ENCODE measurements at regions not wholly inside any gene's neighbourhood (a gene's known extent, or its start where the extent isn't known, plus 50 kb on each side); places are given as distances from the start of the nearest gene placed in this dataset.

DNA sequence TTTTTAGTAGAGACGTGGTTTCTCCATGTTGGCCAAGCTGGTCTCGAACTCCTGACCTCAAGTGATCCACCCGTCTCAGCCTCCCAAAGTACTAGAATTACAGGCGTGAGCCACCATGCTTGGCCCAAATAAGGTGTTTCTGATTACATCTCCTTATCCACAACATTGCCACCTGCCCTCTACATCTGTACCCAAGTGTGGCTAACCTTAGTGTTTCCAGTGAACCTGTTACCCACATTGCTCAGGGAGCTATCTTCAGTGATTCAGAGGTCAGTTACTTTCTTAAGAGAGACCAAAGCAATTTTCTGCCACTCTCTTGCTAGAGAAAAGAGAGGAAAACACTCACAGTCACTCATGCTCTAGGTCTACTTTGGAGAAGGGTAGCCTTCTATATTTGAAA, 115.0 kb upstream of the SLC39A10 start:
- no peak for TF ChIP-seq EZH2 (IDR thresholded peaks at IDR 0.05; ENCODE audit: insufficient read depth, low read length)
- TF ChIP-seq, protein P1, sequence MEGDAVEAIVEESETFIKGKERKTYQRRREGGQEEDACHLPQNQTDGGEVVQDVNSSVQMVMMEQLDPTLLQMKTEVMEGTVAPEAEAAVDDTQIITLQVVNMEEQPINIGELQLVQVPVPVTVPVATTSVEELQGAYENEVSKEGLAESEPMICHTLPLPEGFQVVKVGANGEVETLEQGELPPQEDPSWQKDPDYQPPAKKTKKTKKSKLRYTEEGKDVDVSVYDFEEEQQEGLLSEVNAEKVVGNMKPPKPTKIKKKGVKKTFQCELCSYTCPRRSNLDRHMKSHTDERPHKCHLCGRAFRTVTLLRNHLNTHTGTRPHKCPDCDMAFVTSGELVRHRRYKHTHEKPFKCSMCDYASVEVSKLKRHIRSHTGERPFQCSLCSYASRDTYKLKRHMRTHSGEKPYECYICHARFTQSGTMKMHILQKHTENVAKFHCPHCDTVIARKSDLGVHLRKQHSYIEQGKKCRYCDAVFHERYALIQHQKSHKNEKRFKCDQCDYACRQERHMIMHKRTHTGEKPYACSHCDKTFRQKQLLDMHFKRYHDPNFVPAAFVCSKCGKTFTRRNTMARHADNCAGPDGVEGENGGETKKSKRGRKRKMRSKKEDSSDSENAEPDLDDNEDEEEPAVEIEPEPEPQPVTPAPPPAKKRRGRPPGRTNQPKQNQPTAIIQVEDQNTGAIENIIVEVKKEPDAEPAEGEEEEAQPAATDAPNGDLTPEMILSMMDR (IDR thresholded peaks at IDR 0.05; ENCODE audit: insufficient read depth, low read depth, low read length), result no peak
- H3K36me3 Mint-ChIP-seq (ENCODE audit: low read depth, unreplicated experiment), result no peaks in the 10 kb centered on the region
- no peak for FAIRE-seq

DNA sequence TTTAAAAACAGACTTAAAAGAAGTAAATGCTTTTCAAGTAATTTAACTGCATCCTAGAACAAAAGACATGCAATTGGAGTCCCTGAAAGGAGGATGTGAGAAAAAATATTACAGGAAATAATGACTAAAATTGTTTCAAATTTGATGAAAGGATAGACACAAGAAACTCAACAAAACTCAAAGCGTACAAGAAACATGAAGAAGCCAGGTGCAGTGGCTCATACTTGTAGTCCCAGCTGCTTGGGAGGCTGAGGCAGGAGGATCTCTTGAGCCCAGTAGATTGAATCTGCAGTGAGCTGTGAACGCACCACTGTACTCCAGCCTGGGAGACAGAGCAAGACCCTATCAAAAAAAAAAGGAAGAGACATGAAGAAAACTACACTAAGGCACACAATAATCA, 118.1 kb upstream of the SLC39A10 start:
- TF ChIP-seq, protein P1 (IDR thresholded peaks at IDR 0.05; ENCODE audit: insufficient read depth, low read depth, low read length), result no peak
- TF ChIP-seq EZH2 (IDR thresholded peaks at IDR 0.05; ENCODE audit: insufficient read depth, low read length), result no peak
- DNase-seq (ENCODE audit: low read depth) (no peak), FAIRE-seq (no peak)
- Histone ChIP-seq H3K4me1 (ENCODE audit: insufficient read depth, low read length) (peaks cover 10% of the 10 kb centered on the region), H3K4me2 (ENCODE audit: low read length) (no peak overlapping the region), H3K4me3 (ENCODE audit: insufficient read depth, low read depth, low read length) (no peak overlapping the region), H4K20me1 (ENCODE audit: insufficient read depth, low read length) (no peaks in the 10 kb centered on the region), H2AFZ (ENCODE audit: low read depth, low read length) (no peak overlapping the region), H3K79me2 (ENCODE audit: insufficient read depth, low read length) (no peaks in the 10 kb centered on the region), H3K36me3 (ENCODE audit: insufficient read depth, low read length) (no peaks in the 10 kb centered on the region), H3K9ac (ENCODE audit: low read length) (no peak overlapping the region), H3K27ac (ENCODE audit: low read depth, low read length) (no peak overlapping the region), H3K27me3 (ENCODE audit: insufficient read depth, low read length) (no peaks in the 10 kb centered on the region), H3K9me3 (ENCODE audit: insufficient read depth, low read depth, low read length) (no peaks in the 10 kb centered on the region)
- H3K9me3 Mint-ChIP-seq (ENCODE audit: unreplicated experiment), result no peaks in the 10 kb centered on the region
- no peaks in the 10 kb centered on the region for H3K36me3 Mint-ChIP-seq (ENCODE audit: low read depth, unreplicated experiment)
- no peak overlapping the region for H3K27ac Mint-ChIP-seq (ENCODE audit: unreplicated experiment)
- H3K4me1 Mint-ChIP-seq (ENCODE audit: low read depth, unreplicated experiment), result peaks cover 23% of the 10 kb centered on the region
- H3K4me3 Mint-ChIP-seq (ENCODE audit: unreplicated experiment), result no peak overlapping the region
- peaks cover 2% of the 10 kb centered on the region for H3K27me3 Mint-ChIP-seq (ENCODE audit: low read depth, unreplicated experiment)

More for the DNA sequence above, 115.0 kb upstream of the SLC39A10 start:
- Histone ChIP-seq H3K27ac (ENCODE audit: low read depth, low read length) (no peak overlapping the region), H3K79me2 (ENCODE audit: insufficient read depth, low read length) (no peaks in the 10 kb centered on the region), H2AFZ (ENCODE audit: low read depth, low read length) (no peak overlapping the region), H3K27me3 (ENCODE audit: insufficient read depth, low read length) (no peaks in the 10 kb centered on the region), H3K9me3 (ENCODE audit: insufficient read depth, low read depth, low read length) (no peaks in the 10 kb centered on the region), H3K4me2 (ENCODE audit: low read length) (no peak overlapping the region), H4K20me1 (ENCODE audit: insufficient read depth, low read length) (no peaks in the 10 kb centered on the region), H3K36me3 (ENCODE audit: insufficient read depth, low read length) (no peaks in the 10 kb centered on the region), H3K4me1 (ENCODE audit: insufficient read depth, low read length) (peaks cover 4% of the 10 kb centered on the region), H3K9ac (ENCODE audit: low read length) (no peak overlapping the region), H3K4me3 (ENCODE audit: insufficient read depth, low read depth, low read length) (no peak overlapping the region)
- H3K27me3 Mint-ChIP-seq (ENCODE audit: low read depth, unreplicated experiment), result peaks cover 2% of the 10 kb centered on the region
- DNase-seq (ENCODE audit: low read depth), result no peak
- no peaks in the 10 kb centered on the region for H3K9me3 Mint-ChIP-seq (ENCODE audit: unreplicated experiment)
- no peak overlapping the region for H3K4me3 Mint-ChIP-seq (ENCODE audit: unreplicated experiment)
- peaks cover 2% of the 10 kb centered on the region for H3K4me1 Mint-ChIP-seq (ENCODE audit: low read depth, unreplicated experiment)
- no peak overlapping the region for H3K27ac Mint-ChIP-seq (ENCODE audit: unreplicated experiment)

DNA sequence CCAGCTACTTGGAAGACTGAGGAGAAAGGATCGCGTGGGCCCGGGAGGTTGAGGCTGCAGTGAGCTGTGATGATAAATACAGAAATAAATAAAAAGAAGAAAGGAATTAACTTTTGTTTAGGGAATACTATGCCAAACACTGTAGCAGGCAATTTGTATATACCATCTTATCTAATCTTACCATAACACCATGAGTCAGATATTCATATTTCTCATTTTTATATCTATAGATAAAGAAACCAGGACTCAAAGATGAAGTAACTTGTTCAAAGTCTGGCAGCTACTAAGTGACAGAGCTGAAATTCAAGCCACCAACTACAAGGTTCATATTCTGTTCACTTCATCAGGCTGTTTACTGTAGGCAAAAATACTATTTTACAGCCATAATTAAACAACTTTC, 119.2 kb upstream of the SLC39A10 start:
- Mint-ChIP-seq H3K4me3 (ENCODE audit: unreplicated experiment) (no peak overlapping the region), H3K27ac (ENCODE audit: unreplicated experiment) (no peak overlapping the region), H3K9me3 (ENCODE audit: unreplicated experiment) (no peaks in the 10 kb centered on the region), H3K4me1 (ENCODE audit: low read depth, unreplicated experiment) (peaks cover 33% of the 10 kb centered on the region), H3K36me3 (ENCODE audit: low read depth, unreplicated experiment) (no peaks in the 10 kb centered on the region), H3K27me3 (ENCODE audit: low read depth, unreplicated experiment) (peaks cover 2% of the 10 kb centered on the region)
- H2AFZ ChIP-seq (ENCODE audit: low read depth, low read length), result no peak overlapping the region
- no peak for TF ChIP-seq EZH2 (IDR thresholded peaks at IDR 0.05; ENCODE audit: insufficient read depth, low read length)
- TF ChIP-seq, protein P1 (IDR thresholded peaks at IDR 0.05; ENCODE audit: insufficient read depth, low read depth, low read length), result no peak
- no peaks in the 10 kb centered on the region for H3K36me3 ChIP-seq (ENCODE audit: insufficient read depth, low read length)
- H4K20me1 ChIP-seq (ENCODE audit: insufficient read depth, low read length), result no peaks in the 10 kb centered on the region
- no peak overlapping the region for H3K9ac ChIP-seq (ENCODE audit: low read length)
- peaks cover 19% of the 10 kb centered on the region for H3K4me1 ChIP-seq (ENCODE audit: insufficient read depth, low read length)
- no peaks in the 10 kb centered on the region for H3K27me3 ChIP-seq (ENCODE audit: insufficient read depth, low read length)
- FAIRE-seq (no peak), DNase-seq (ENCODE audit: low read depth) (no peak)
- no peak overlapping the region for H3K27ac ChIP-seq (ENCODE audit: low read depth, low read length)
- no peaks in the 10 kb centered on the region for H3K79me2 ChIP-seq (ENCODE audit: insufficient read depth, low read length)
- H3K4me2 ChIP-seq (ENCODE audit: low read length), result no peak overlapping the region
- H3K4me3 ChIP-seq (ENCODE audit: insufficient read depth, low read depth, low read length), result no peak overlapping the region
- H3K9me3 ChIP-seq (ENCODE audit: insufficient read depth, low read depth, low read length), result no peaks in the 10 kb centered on the region
